ENCODE measurements at regions not wholly inside any gene's neighbourhood (a gene's known extent, or its start where the extent isn't known, plus 50 kb on each side); places are given as distances from the start of the nearest gene placed in this dataset.
A peak's percentile ranks its signal among the peaks of the same experiment; 100 is the strongest.

- Mint-ChIP-seq H3K4me3 (no peak overlapping the region), H3K4me1 (peaks cover 2% of the 10 kb centered on the region)
- no peak overlapping the region for H2AFZ ChIP-seq (replicated peaks)
Observed at GRCh38 chr14:87001333-87001732, 991.6 kb downstream of the GALC start.

GRCh38 chr14:87000081-87000480, 992.9 kb downstream of the GALC start:
- Mint-ChIP-seq H3K27me3 (ENCODE audit: insufficient read depth, low read depth) (no peaks in the 10 kb centered on the region), H3K36me3 (no peaks in the 10 kb centered on the region), H3K27ac (no peak overlapping the region), H3K9me3 (no peaks in the 10 kb centered on the region), H3K4me1 (peaks cover 2% of the 10 kb centered on the region), H3K4me3 (no peak overlapping the region)
- Histone ChIP-seq H3K36me3 (no peaks in the 10 kb centered on the region), H3K4me1 (no peaks in the 10 kb centered on the region), H3K27me3 (no peaks in the 10 kb centered on the region), H4K20me1 (ENCODE audit: low read depth) (no peaks in the 10 kb centered on the region), H3K79me2 (ENCODE audit: low read depth) (no peaks in the 10 kb centered on the region), H3K4me3 (no peak overlapping the region), H3K4me2 (no peak overlapping the region), H3K9me3 (ENCODE audit: low read depth) (no peaks in the 10 kb centered on the region), H3K27ac (no peak overlapping the region), H3K9ac (no peak overlapping the region), H3F3A (ENCODE audit: low read depth) (no peaks in the 10 kb centered on the region), H2AFZ (replicated peaks) (no peak overlapping the region)
- peak; percentile 7 for DNase-seq (ENCODE audit: low spot score)
- TF ChIP-seq EZH2phosphoT487 (IDR thresholded peaks at IDR 0.05) (no peak), CTCF (IDR thresholded peaks at IDR 0.05) (no peak), EZH2 (IDR thresholded peaks at IDR 0.05) (no peak)

More at GRCh38 chr14:87001333-87001732, 991.6 kb downstream of the GALC start:
- H3K36me3 ChIP-seq: no peaks in the 10 kb centered on the region
- H3F3A ChIP-seq (ENCODE audit: low read depth): no peaks in the 10 kb centered on the region
- no peak for DNase-seq (ENCODE audit: low spot score)
- Mint-ChIP-seq H3K27me3 (ENCODE audit: insufficient read depth, low read depth) (no peaks in the 10 kb centered on the region), H3K9me3 (no peaks in the 10 kb centered on the region), H3K27ac (no peak overlapping the region), H3K36me3 (no peaks in the 10 kb centered on the region)
- no peaks in the 10 kb centered on the region for H3K27me3 ChIP-seq
- no peaks in the 10 kb centered on the region for H4K20me1 ChIP-seq (ENCODE audit: low read depth)
- H3K9ac ChIP-seq: no peak overlapping the region
- H3K27ac ChIP-seq: no peak overlapping the region
- H3K9me3 ChIP-seq (ENCODE audit: low read depth): no peaks in the 10 kb centered on the region
- TF ChIP-seq CTCF (IDR thresholded peaks at IDR 0.05): no peak
- no peak for TF ChIP-seq EZH2 (IDR thresholded peaks at IDR 0.05)
- no peak for TF ChIP-seq EZH2phosphoT487 (IDR thresholded peaks at IDR 0.05)
- no peaks in the 10 kb centered on the region for H3K79me2 ChIP-seq (ENCODE audit: low read depth)
- H3K4me2 ChIP-seq: no peak overlapping the region
- no peaks in the 10 kb centered on the region for H3K4me1 ChIP-seq
- no peak overlapping the region for H3K4me3 ChIP-seq

- Histone ChIP-seq H3K9me3 (ENCODE audit: low read depth) (no peaks in the 10 kb centered on the region), H4K20me1 (ENCODE audit: low read depth) (no peaks in the 10 kb centered on the region), H3K4me3 (no peak overlapping the region), H3K4me2 (no peak overlapping the region), H3K79me2 (ENCODE audit: low read depth) (no peaks in the 10 kb centered on the region), H2AFZ (replicated peaks) (no peak overlapping the region), H3K27me3 (no peaks in the 10 kb centered on the region), H3K9ac (no peak overlapping the region), H3K36me3 (no peaks in the 10 kb centered on the region), H3K4me1 (no peaks in the 10 kb centered on the region), H3K27ac (no peak overlapping the region), H3F3A (ENCODE audit: low read depth) (no peaks in the 10 kb centered on the region)
- H3K4me1 Mint-ChIP-seq: peaks cover 2% of the 10 kb centered on the region
- no peak for DNase-seq (ENCODE audit: low spot score)
- TF ChIP-seq EZH2phosphoT487 (IDR thresholded peaks at IDR 0.05) (no peak), CTCF (IDR thresholded peaks at IDR 0.05) (no peak), EZH2 (IDR thresholded peaks at IDR 0.05) (no peak)
- H3K27ac Mint-ChIP-seq: no peak overlapping the region
- H3K36me3 Mint-ChIP-seq: no peaks in the 10 kb centered on the region
- H3K27me3 Mint-ChIP-seq (ENCODE audit: insufficient read depth, low read depth): no peaks in the 10 kb centered on the region
- no peak overlapping the region for H3K4me3 Mint-ChIP-seq
- H3K9me3 Mint-ChIP-seq: peaks cover 2% of the 10 kb centered on the region
Observed at GRCh38 chr14:86999036-86999435, 993.9 kb downstream of the GALC start.

Data from neural progenitor cell (in vitro differentiated cells).